IMR-90 (cell line): ENCODE measurements at regions not wholly inside any gene's neighbourhood (a gene's known extent, or its start where the extent isn't known, plus 50 kb on each side); places are given as distances from the start of the nearest gene placed in this dataset.

Source experiments
- ATAC-seq: fragments of 200-7000 bp; cut with Tn5 transposase; 2 replicates; pipeline ENCODE4 v1.9.1; 2020; ENCODE audit warnings: low read depth, mild to moderate bottlenecking, moderate library complexity
- BruUV-seq: library from RNA; stranded (reverse); fragments of 400-500 nt; replicated peaks from 2 replicates; lab custom pipeline; 2021; lab: Mats Ljungman, UMichigan
- CTCF ChIA-PET: fragments of 300-600 bp; formaldehyde crosslinking; extraction: SDS; loops from one replicate; lab custom pipeline; 2021; ENCODE audit warnings: antibody characterized with exemption; lab: Yijun Ruan, JAX
- POLR2A ChIA-PET: fragments of 300-600 bp; sonication (Branson Sonifier 250); formaldehyde crosslinking; loops from one replicate; lab custom pipeline; 2022; ENCODE audit warnings: antibody characterized with exemption; ENCODE audit not compliant: unreplicated experiment; lab: Charles Lee
- DNase-seq: peaks from one replicate; pipeline ENCODE4 v3.0.0; 2013
- H2AFZ ChIP-seq: replicated peaks from 2 replicates; pipeline ENCODE3; 2013; ENCODE audit warnings: low read length, mild to moderate bottlenecking; ENCODE audit not compliant: poor library complexity
- H2AK5ac ChIP-seq: 2 replicates; pipeline ENCODE4 v1.6.1; 2013; ENCODE audit warnings: low read depth, low read length, inconsistent platforms
- H2AK9ac ChIP-seq: replicated peaks from 2 replicates; pipeline ENCODE3; 2013; ENCODE audit warnings: mild to moderate bottlenecking, low read depth, low read length, moderate library complexity; ENCODE audit not compliant: poor library complexity
- H2BK120ac ChIP-seq: 2 replicates; pipeline ENCODE4 v1.6.1; 2013; ENCODE audit warnings: low read depth, low read length, inconsistent platforms
- H2BK15ac ChIP-seq: 3 replicates; pipeline ENCODE4 v1.6.1; 2013; ENCODE audit warnings: low read depth, low read length, inconsistent platforms
- H2BK20ac ChIP-seq: 2 replicates; pipeline ENCODE4 v1.6.1; 2013; ENCODE audit warnings: low read depth, mild to moderate bottlenecking, inconsistent platforms, low read length, moderate library complexity
- H2BK5ac ChIP-seq: 2 replicates; pipeline ENCODE4 v1.6.1; 2013; ENCODE audit warnings: mild to moderate bottlenecking, low read depth, low read length, inconsistent platforms; ENCODE audit not compliant: poor library complexity, severe bottlenecking
- H3K14ac ChIP-seq: replicated peaks from 2 replicates; pipeline ENCODE4 v1.6.1; 2013; ENCODE audit warnings: low read depth, low read length, inconsistent platforms
- H3K18ac ChIP-seq: 2 replicates; pipeline ENCODE4 v1.6.1; 2013; ENCODE audit warnings: low read depth, low read length, control low read depth
- H3K23ac ChIP-seq: 2 replicates; pipeline ENCODE4 v1.6.1; 2013; ENCODE audit warnings: low read depth, low read length, inconsistent platforms
- H3K27ac ChIP-seq: 2 replicates; pipeline ENCODE4 v1.5.1; 2013; ENCODE audit warnings: mild to moderate bottlenecking, control low read depth, low read length; ENCODE audit not compliant: insufficient read depth
- H3K27me3 ChIP-seq: 2 replicates; pipeline ENCODE4 v1.6.1; 2013; ENCODE audit warnings: low read length; ENCODE audit not compliant: control insufficient read depth, insufficient read depth
- H3K36me3 ChIP-seq: 2 replicates; pipeline ENCODE4 v1.6.1; 2013; ENCODE audit warnings: low read length, mixed read lengths; ENCODE audit not compliant: control insufficient read depth, insufficient read depth
- H3K4ac ChIP-seq: 2 replicates; pipeline ENCODE4 v1.6.1; 2013; ENCODE audit warnings: low read depth, low read length, inconsistent platforms
- H3K4me1 ChIP-seq: 2 replicates; pipeline ENCODE4 v1.6.1; 2013; ENCODE audit warnings: low read length, mixed read lengths; ENCODE audit not compliant: control insufficient read depth, insufficient read depth
- H3K4me2 ChIP-seq: 2 replicates; pipeline ENCODE4 v1.6.1; 2013; ENCODE audit warnings: low read depth, mild to moderate bottlenecking, control low read depth, low read length, moderate library complexity
- H3K4me3 ChIP-seq: 2 replicates; pipeline ENCODE4 v1.5.1; 2013; ENCODE audit warnings: low read depth, mild to moderate bottlenecking, control low read depth, low read length, moderate library complexity; ENCODE audit not compliant: insufficient read depth
- H3K56ac ChIP-seq: 2 replicates; pipeline ENCODE4 v1.6.1; 2013; ENCODE audit warnings: low read length, inconsistent platforms; ENCODE audit not compliant: insufficient read depth; ENCODE audit errors: extremely low read depth
- H3K79me1 ChIP-seq, 2 experiments: 2 replicates each; pipeline ENCODE4 v1.6.1; 2013; ENCODE audit warnings: low read length in 2 of 2, inconsistent platforms in 1 of 2, low read depth in 1 of 2
- H3K9ac ChIP-seq: 2 replicates; pipeline ENCODE4 v1.6.1; 2013; ENCODE audit warnings: low read depth, low read length, control low read depth
- H3K9me1 ChIP-seq: 2 replicates; pipeline ENCODE4 v1.6.1; 2013; ENCODE audit warnings: low read length, inconsistent platforms; ENCODE audit not compliant: insufficient read depth
- H3K9me3 ChIP-seq: 2 replicates; pipeline ENCODE4 v1.6.1; 2013; ENCODE audit warnings: low read length; ENCODE audit not compliant: control insufficient read depth, insufficient read depth
- H4K20me1 ChIP-seq: 2 replicates; pipeline ENCODE4 v1.6.1; 2013; ENCODE audit warnings: low read length, inconsistent platforms; ENCODE audit not compliant: insufficient read depth
- H4K5ac ChIP-seq: 2 replicates; pipeline ENCODE4 v1.6.1; 2013; ENCODE audit warnings: mild to moderate bottlenecking, low read depth, low read length, control low read depth
- H4K8ac ChIP-seq, 2 experiments: 2 replicates each; pipeline ENCODE4 v1.6.1; 2013; ENCODE audit warnings: low read depth in 2 of 2, low read length in 2 of 2, control low read depth in 1 of 2, inconsistent platforms in 1 of 2
- H4K91ac ChIP-seq: 2 replicates; pipeline ENCODE4 v1.6.1; 2013; ENCODE audit warnings: low read depth, low read length, inconsistent platforms; ENCODE audit not compliant: insufficient read depth
- BHLHE40 ChIP-seq: fragments of 150-350 bp; IDR thresholded peaks from 2 replicates; pipeline ENCODE4 v1.6.1; 2016; ENCODE audit warnings: mild to moderate bottlenecking, low read depth, low read length
- CHD1 ChIP-seq: IDR thresholded peaks from 2 replicates; pipeline ENCODE4 v1.6.1; 2012; ENCODE audit warnings: low read depth, low read length, improper control_type of control experiment
- ELK1 ChIP-seq: fragments of 150-350 bp; IDR thresholded peaks from 2 replicates; pipeline ENCODE4 v1.6.1; 2016; ENCODE audit warnings: low read depth, mild to moderate bottlenecking, low read length, moderate library complexity, borderline replicate concordance
- FOS ChIP-seq: fragments of 150-350 bp; IDR thresholded peaks from 2 replicates; pipeline ENCODE4 v1.6.1; 2016; ENCODE audit warnings: low read depth, low read length
- MAFK ChIP-seq: IDR thresholded peaks from 2 replicates; pipeline ENCODE4 v1.6.1; 2012; ENCODE audit warnings: low read depth, low read length, improper control_type of control experiment
- MAZ ChIP-seq: IDR thresholded peaks from 2 replicates; pipeline ENCODE4 v1.6.1; 2012; ENCODE audit warnings: low read depth, mild to moderate bottlenecking, low read length, improper control_type of control experiment, moderate library complexity, borderline replicate concordance
- MXI1 ChIP-seq: IDR thresholded peaks from 2 replicates; pipeline ENCODE4 v1.6.1; 2012; ENCODE audit warnings: low read depth, mild to moderate bottlenecking, low read length, moderate library complexity, borderline replicate concordance
- NFE2L2 ChIP-seq: fragments of 150-350 bp; IDR thresholded peaks from 2 replicates; pipeline ENCODE4 v1.6.1; 2016; ENCODE audit warnings: low read depth, mild to moderate bottlenecking, low read length
- RCOR1 ChIP-seq: IDR thresholded peaks from 2 replicates; pipeline ENCODE4 v1.6.1; 2012; ENCODE audit warnings: mild to moderate bottlenecking, low read length, improper control_type of control experiment; ENCODE audit not compliant: insufficient replicate concordance
- RFX5 ChIP-seq: IDR thresholded peaks from 2 replicates; pipeline ENCODE4 v1.8.0; 2012; ENCODE audit warnings: low read depth, mild to moderate bottlenecking, low read length, moderate library complexity
- SMC3 ChIP-seq: fragments of 150-350 bp; IDR thresholded peaks from 2 replicates; pipeline ENCODE4 v1.6.1; 2016; ENCODE audit warnings: low read depth, mild to moderate bottlenecking, antibody characterized with exemption, low read length, moderate library complexity
- USF2 ChIP-seq: fragments of 150-350 bp; IDR thresholded peaks from 2 replicates; pipeline ENCODE4 v1.6.1; 2017; ENCODE audit warnings: mild to moderate bottlenecking, antibody characterized with exemption, low read length, low read depth
- WGBS, 2 experiments: methylation state at CpG; one replicate each; pipeline versions ENCODE4 v1.1.5 to v1.1.7; 2013; ENCODE audit warnings: missing lambda C conversion rate in 2 of 2; ENCODE audit not compliant: insufficient read length in 1 of 2; ENCODE audit errors: extremely low coverage in 2 of 2; 5-methylcytosine and 5-hydroxymethylcytosine counted together
- dilution Hi-C: fragments of 300-500 bp; cut with HindIII; formaldehyde crosslinking; loops from one replicate; pipeline ENCODE4 v1.14.3; 2018; ENCODE audit warnings: low sequenced_read_pairs; ENCODE audit not compliant: unreplicated experiment
- in situ Hi-C: fragments of 300-500 bp; cut with MboI; formaldehyde crosslinking; loops from 3 replicates; pipeline ENCODE4 v1.14.3; 2019; ENCODE audit warnings: low sequenced_read_pairs, inconsistent platforms, mixed read lengths
- intact Hi-C: fragments of 100-400 bp; cut with micrococcal nuclease; formaldehyde crosslinking; loops from 2 replicates; pipeline ENCODE4 v1.10.0; 2022

- Histone ChIP-seq H2BK120ac (no peak overlapping the region), H3K4me1 (no peaks in the 10 kb centered on the region), H2AK5ac (no peak overlapping the region), H3K79me1 (no peaks in the 10 kb centered on the region), H3K9me3 (peaks cover 2% of the 10 kb centered on the region; the same call in 1 of the 2 replicates), H3K9me1 (no peaks in the 10 kb centered on the region), H4K91ac (no peak overlapping the region), H3K18ac (no peak overlapping the region), H3K27me3 (no peaks in the 10 kb centered on the region), H2AFZ (no peak overlapping the region), H2BK20ac (no peak overlapping the region), H3K27ac (no peak overlapping the region), H3K56ac (no peak overlapping the region), H3K4me3 (no peak overlapping the region), H3K9ac (no peak overlapping the region), H3K14ac (no peak overlapping the region), H4K5ac (no peak overlapping the region), H4K20me1 (no peaks in the 10 kb centered on the region), H4K8ac (no peak overlapping the region), H2BK15ac (no peak overlapping the region), H3K4ac (no peak overlapping the region), H3K23ac (no peak overlapping the region), H2BK5ac (no peak overlapping the region), H3K36me3 (no peaks in the 10 kb centered on the region), H2AK9ac (no peak overlapping the region), H3K4me2 (no peak overlapping the region)
- CTCF ChIA-PET, result no interaction called here
- BruUV-seq, result no TSS peak
- ATAC-seq, result no peak
- POLR2A ChIA-PET, result no interaction called here
- intact Hi-C loops (no loop called here), in situ Hi-C loops (no loop called here), dilution Hi-C loops (no loop called here)
- TF ChIP-seq RCOR1, result no peak
- no peak for TF ChIP-seq MXI1
- TF ChIP-seq BHLHE40, result no peak
- no peak for TF ChIP-seq FOS
- no peak for TF ChIP-seq ELK1
- TF ChIP-seq RFX5, result no peak
- no peak for TF ChIP-seq CHD1
- no peak for TF ChIP-seq SMC3
- TF ChIP-seq USF2, result no peak
- no peak for TF ChIP-seq MAFK
- TF ChIP-seq NFE2L2, result no peak
- TF ChIP-seq MAZ, result no peak
- WGBS, 2 experiments, result no CpG with 5 or more reads among the region's 3 CpGs
- no peak for DNase-seq
These were observed 359.1 kb upstream of the PABPC4L start for GRCh38 chr4:134560728-134561127.
